ENCODE measurements at regions not wholly inside any gene's neighbourhood (a gene's known extent, or its start where the extent isn't known, plus 50 kb on each side); places are given as distances from the start of the nearest gene placed in this dataset.

DNA sequence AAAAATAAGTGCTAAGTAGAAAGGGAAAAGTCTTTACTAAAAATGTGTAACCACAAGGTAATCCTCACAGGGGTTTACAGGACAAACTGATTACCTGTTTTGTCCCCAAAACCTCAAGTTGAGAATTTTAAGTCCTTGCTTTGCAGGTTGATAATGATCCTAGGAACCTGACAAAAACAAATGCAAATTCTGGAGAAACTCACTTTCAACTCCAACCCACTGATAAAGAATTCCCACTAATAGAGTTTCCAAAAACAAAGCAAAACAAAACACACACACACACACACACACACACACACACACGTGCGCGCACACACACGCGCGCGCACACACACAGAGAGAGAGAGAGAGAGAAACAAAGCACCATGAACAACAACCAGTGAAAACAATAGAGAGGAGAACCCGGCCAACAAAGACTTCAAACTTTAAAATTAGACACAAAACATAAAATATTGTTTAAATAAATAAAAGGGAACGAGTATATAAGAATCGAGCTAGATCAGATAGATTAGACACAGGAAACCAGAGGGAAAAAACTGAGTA lies 187.0 kb upstream of the FOXN3 start:
- intact Hi-C loops (cut with micrococcal nuclease): no loop called here
- Mint-ChIP-seq H3K4me3 (ENCODE audit: unreplicated experiment) (no peak overlapping the region), H3K27ac (ENCODE audit: low read depth, unreplicated experiment) (no peak overlapping the region), H3K4me1 (ENCODE audit: insufficient read depth, unreplicated experiment) (no peaks in the 10 kb centered on the region), H3K27me3 (ENCODE audit: insufficient read depth, unreplicated experiment) (no peaks in the 10 kb centered on the region), H3K36me3 (ENCODE audit: insufficient read depth, unreplicated experiment) (no peaks in the 10 kb centered on the region), H3K9me3 (ENCODE audit: unreplicated experiment) (peaks cover 38% of the 10 kb centered on the region)
- TF ChIP-seq, protein P1, sequence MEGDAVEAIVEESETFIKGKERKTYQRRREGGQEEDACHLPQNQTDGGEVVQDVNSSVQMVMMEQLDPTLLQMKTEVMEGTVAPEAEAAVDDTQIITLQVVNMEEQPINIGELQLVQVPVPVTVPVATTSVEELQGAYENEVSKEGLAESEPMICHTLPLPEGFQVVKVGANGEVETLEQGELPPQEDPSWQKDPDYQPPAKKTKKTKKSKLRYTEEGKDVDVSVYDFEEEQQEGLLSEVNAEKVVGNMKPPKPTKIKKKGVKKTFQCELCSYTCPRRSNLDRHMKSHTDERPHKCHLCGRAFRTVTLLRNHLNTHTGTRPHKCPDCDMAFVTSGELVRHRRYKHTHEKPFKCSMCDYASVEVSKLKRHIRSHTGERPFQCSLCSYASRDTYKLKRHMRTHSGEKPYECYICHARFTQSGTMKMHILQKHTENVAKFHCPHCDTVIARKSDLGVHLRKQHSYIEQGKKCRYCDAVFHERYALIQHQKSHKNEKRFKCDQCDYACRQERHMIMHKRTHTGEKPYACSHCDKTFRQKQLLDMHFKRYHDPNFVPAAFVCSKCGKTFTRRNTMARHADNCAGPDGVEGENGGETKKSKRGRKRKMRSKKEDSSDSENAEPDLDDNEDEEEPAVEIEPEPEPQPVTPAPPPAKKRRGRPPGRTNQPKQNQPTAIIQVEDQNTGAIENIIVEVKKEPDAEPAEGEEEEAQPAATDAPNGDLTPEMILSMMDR (IDR thresholded peaks at IDR 0.05; ENCODE audit: unreplicated experiment): no peak
- no TSS peak for BruUV-seq (replicated peaks)
- DNase-seq (ENCODE audit: unreplicated experiment): no peak
- ChIA-PET POLR2A (no interaction called here), CTCF (no interaction called here)

- no peak overlapping the region for H3K4me3 Mint-ChIP-seq (ENCODE audit: unreplicated experiment)
- ChIA-PET POLR2A (no interaction called here), CTCF (interaction anchor here (0.7 kb wide), 1 partner anchor 244 kb away, joined by 3 read pairs; no protein-coding TSS in a partner anchor)
- DNase-seq (ENCODE audit: unreplicated experiment): no peak
- intact Hi-C loops (cut with micrococcal nuclease): no loop called here
- H3K36me3 Mint-ChIP-seq (ENCODE audit: insufficient read depth, unreplicated experiment): no peaks in the 10 kb centered on the region
- no peaks in the 10 kb centered on the region for H3K4me1 Mint-ChIP-seq (ENCODE audit: insufficient read depth, unreplicated experiment)
- H3K27me3 Mint-ChIP-seq (ENCODE audit: insufficient read depth, unreplicated experiment): no peaks in the 10 kb centered on the region
- H3K9me3 Mint-ChIP-seq (ENCODE audit: unreplicated experiment): peaks cover 53% of the 10 kb centered on the region
- TF ChIP-seq, protein P1 (IDR thresholded peaks at IDR 0.05; ENCODE audit: unreplicated experiment): no peak
- no TSS peak for BruUV-seq (replicated peaks)
- H3K27ac Mint-ChIP-seq (ENCODE audit: low read depth, unreplicated experiment): no peak overlapping the region
Observed at GRCh38 chr14:89600950-89601826, 184.2 kb upstream of the FOXN3 start.

DNA sequence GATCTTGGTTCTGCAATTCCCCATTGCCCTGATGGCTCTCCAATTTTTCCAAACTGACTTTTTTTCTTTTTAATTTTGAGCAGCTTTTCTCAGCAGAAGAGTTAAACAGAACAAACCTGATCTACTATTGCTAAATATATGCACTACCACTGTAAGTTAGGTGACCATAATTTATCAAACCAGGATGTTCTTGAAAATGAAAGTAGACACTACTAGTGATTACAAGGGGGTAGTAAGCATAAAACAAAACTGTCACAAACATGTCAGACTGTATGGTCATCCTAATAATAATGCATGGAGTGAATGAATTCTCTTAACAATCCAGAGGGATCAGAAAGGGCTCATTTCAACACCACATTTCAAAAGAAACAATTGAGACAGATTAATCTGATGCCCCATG lies 183.0 kb upstream of the FOXN3 start:
- BruUV-seq (replicated peaks): no TSS peak
- DNase-seq (ENCODE audit: unreplicated experiment): no peak
- TF ChIP-seq, protein P1 (IDR thresholded peaks at IDR 0.05; ENCODE audit: unreplicated experiment): no peak
- POLR2A ChIA-PET: no interaction called here
- CTCF ChIA-PET: no interaction called here
- Mint-ChIP-seq H3K4me1 (ENCODE audit: insufficient read depth, unreplicated experiment) (no peaks in the 10 kb centered on the region), H3K27me3 (ENCODE audit: insufficient read depth, unreplicated experiment) (no peaks in the 10 kb centered on the region), H3K36me3 (ENCODE audit: insufficient read depth, unreplicated experiment) (no peaks in the 10 kb centered on the region), H3K27ac (ENCODE audit: low read depth, unreplicated experiment) (no peak overlapping the region), H3K4me3 (ENCODE audit: unreplicated experiment) (no peak overlapping the region), H3K9me3 (ENCODE audit: unreplicated experiment) (peaks cover 47% of the 10 kb centered on the region)
- intact Hi-C loops (cut with micrococcal nuclease): no loop called here

GRCh38 chr14:89598548-89599186 lies 181.6 kb upstream of the FOXN3 start:
- TF ChIP-seq, protein P1 (IDR thresholded peaks at IDR 0.05; ENCODE audit: unreplicated experiment): no peak
- peaks cover 34% of the 10 kb centered on the region for H3K9me3 Mint-ChIP-seq (ENCODE audit: unreplicated experiment)
- POLR2A ChIA-PET: interaction anchor here (1.3 kb wide), 1 partner anchor 19 kb away, joined by 3 read pairs; no protein-coding TSS in a partner anchor

More at GRCh38 chr14:89598548-89599186, 181.6 kb upstream of the FOXN3 start:
- Mint-ChIP-seq H3K27ac (ENCODE audit: low read depth, unreplicated experiment) (no peak overlapping the region), H3K36me3 (ENCODE audit: insufficient read depth, unreplicated experiment) (no peaks in the 10 kb centered on the region), H3K4me3 (ENCODE audit: unreplicated experiment) (no peak overlapping the region), H3K27me3 (ENCODE audit: insufficient read depth, unreplicated experiment) (no peaks in the 10 kb centered on the region), H3K4me1 (ENCODE audit: insufficient read depth, unreplicated experiment) (no peaks in the 10 kb centered on the region)
- intact Hi-C loops (cut with micrococcal nuclease): no loop called here
- CTCF ChIA-PET: interaction anchor here (0.6 kb wide), 1 partner anchor 1658 kb away, joined by 4 read pairs; no protein-coding TSS in a partner anchor
- peak; percentile 13 for DNase-seq (ENCODE audit: unreplicated experiment)
- BruUV-seq (replicated peaks): no TSS peak
